DOHH2 (cell line): ENCODE measurements at regions not wholly inside any gene's neighbourhood (a gene's known extent, or its start where the extent isn't known, plus 50 kb on each side); places are given as distances from the start of the nearest gene placed in this dataset.

Experiments used
- H3F3A ChIP-seq: fragments of 200-600 bp; sonication (generic), shearing (Covaris generic); 2 replicates; pipeline ENCODE4 v1.6.0; 2016; ENCODE audit warnings: antibody characterized with exemption, mild to moderate bottlenecking; ENCODE audit not compliant: control insufficient read depth, insufficient read depth
- H3K27ac ChIP-seq: fragments of 200-600 bp; sonication (generic); 2 replicates; pipeline ENCODE4 v1.5.1; 2014; ENCODE audit warnings: low read depth, mild to moderate bottlenecking, low read length, moderate library complexity
- H3K27me3 ChIP-seq: fragments of 200-600 bp; sonication (generic); 2 replicates; pipeline ENCODE4 v1.6.1; 2014; ENCODE audit warnings: mild to moderate bottlenecking, low read length, mixed read lengths; ENCODE audit not compliant: control insufficient read depth
- H3K36me3 ChIP-seq: fragments of 200-600 bp; sonication (generic); 2 replicates; pipeline ENCODE4 v1.6.1; 2014; ENCODE audit warnings: mild to moderate bottlenecking, low read length, moderate library complexity, mixed read lengths; ENCODE audit not compliant: control insufficient read depth
- H3K4me1 ChIP-seq: fragments of 200-600 bp; sonication (generic); 2 replicates; pipeline ENCODE4 v1.6.1; 2014; ENCODE audit warnings: mild to moderate bottlenecking, low read length, mixed read lengths; ENCODE audit not compliant: control insufficient read depth
- H3K4me2 ChIP-seq: fragments of 200-600 bp; sonication (generic); 2 replicates; pipeline ENCODE4 v1.6.0; 2014; ENCODE audit warnings: mild to moderate bottlenecking, low read length, moderate library complexity
- H3K4me3 ChIP-seq: fragments of 200-600 bp; sonication (generic); 2 replicates; pipeline ENCODE4 v1.5.1; 2014; ENCODE audit warnings: mild to moderate bottlenecking, low read length, mixed read lengths
- H3K79me2 ChIP-seq: fragments of 200-600 bp; sonication (generic); 2 replicates; pipeline ENCODE4 v1.6.1; 2014; ENCODE audit warnings: mild to moderate bottlenecking, low read length, mixed read lengths; ENCODE audit not compliant: control insufficient read depth
- H3K9me2 ChIP-seq: fragments of 200-600 bp; sonication (generic); replicated peaks from 2 replicates; pipeline ENCODE4 v1.6.1; 2014; ENCODE audit warnings: mild to moderate bottlenecking, low read length, mixed read lengths; ENCODE audit not compliant: control insufficient read depth
- H3K9me3 ChIP-seq: fragments of 200-600 bp; sonication (generic); 2 replicates; pipeline ENCODE4 v1.6.1; 2014; ENCODE audit warnings: antibody characterized with exemption, low read length, mixed read lengths; ENCODE audit not compliant: control insufficient read depth, insufficient read depth
- H4K20me1 ChIP-seq: fragments of 200-600 bp; sonication (generic); 2 replicates; pipeline ENCODE4 v1.6.0; 2014; ENCODE audit warnings: low read depth, mild to moderate bottlenecking, antibody characterized with exemption, low read length, moderate library complexity; ENCODE audit not compliant: control insufficient read depth, insufficient read depth
- EZH2phosphoT487 ChIP-seq: fragments of 200-600 bp; sonication (generic); IDR thresholded peaks from 2 replicates; pipeline ENCODE4 v1.6.1; 2017; ENCODE audit warnings: borderline replicate concordance, mild to moderate bottlenecking, antibody characterized with exemption, low read length, moderate library complexity, mixed read lengths
- TF ChIP-seq, protein P1 (sequence below): fragments of 200-600 bp; sonication (generic); IDR thresholded peaks from one replicate; pipeline ENCODE4 v1.5.1; 2014; ENCODE audit warnings: antibody characterized with exemption, mild to moderate bottlenecking, low read depth, low read length; ENCODE audit not compliant: poor library complexity, severe bottlenecking

GRCh38 chr19:28326746-28327145 lies 886.2 kb downstream of the UQCRFS1 start:
- Histone ChIP-seq H3K27ac (no peak overlapping the region), H3K27me3 (no peaks in the 10 kb centered on the region), H3K4me2 (no peak overlapping the region), H3K4me1 (no peaks in the 10 kb centered on the region), H3K4me3 (no peak overlapping the region), H3K79me2 (no peaks in the 10 kb centered on the region), H4K20me1 (no peaks in the 10 kb centered on the region), H3K9me3 (no peaks in the 10 kb centered on the region), H3K36me3 (no peaks in the 10 kb centered on the region), H3F3A (no peaks in the 10 kb centered on the region), H3K9me2 (no peaks in the 10 kb centered on the region)
- TF ChIP-seq, protein P1, sequence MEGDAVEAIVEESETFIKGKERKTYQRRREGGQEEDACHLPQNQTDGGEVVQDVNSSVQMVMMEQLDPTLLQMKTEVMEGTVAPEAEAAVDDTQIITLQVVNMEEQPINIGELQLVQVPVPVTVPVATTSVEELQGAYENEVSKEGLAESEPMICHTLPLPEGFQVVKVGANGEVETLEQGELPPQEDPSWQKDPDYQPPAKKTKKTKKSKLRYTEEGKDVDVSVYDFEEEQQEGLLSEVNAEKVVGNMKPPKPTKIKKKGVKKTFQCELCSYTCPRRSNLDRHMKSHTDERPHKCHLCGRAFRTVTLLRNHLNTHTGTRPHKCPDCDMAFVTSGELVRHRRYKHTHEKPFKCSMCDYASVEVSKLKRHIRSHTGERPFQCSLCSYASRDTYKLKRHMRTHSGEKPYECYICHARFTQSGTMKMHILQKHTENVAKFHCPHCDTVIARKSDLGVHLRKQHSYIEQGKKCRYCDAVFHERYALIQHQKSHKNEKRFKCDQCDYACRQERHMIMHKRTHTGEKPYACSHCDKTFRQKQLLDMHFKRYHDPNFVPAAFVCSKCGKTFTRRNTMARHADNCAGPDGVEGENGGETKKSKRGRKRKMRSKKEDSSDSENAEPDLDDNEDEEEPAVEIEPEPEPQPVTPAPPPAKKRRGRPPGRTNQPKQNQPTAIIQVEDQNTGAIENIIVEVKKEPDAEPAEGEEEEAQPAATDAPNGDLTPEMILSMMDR = no peak
- TF ChIP-seq EZH2phosphoT487 = no peak

- Histone ChIP-seq H3K4me2 (no peak overlapping the region), H3K27me3 (no peaks in the 10 kb centered on the region), H3K79me2 (no peaks in the 10 kb centered on the region), H3K27ac (no peak overlapping the region), H3K9me2 (no peaks in the 10 kb centered on the region), H3K9me3 (no peaks in the 10 kb centered on the region), H3K4me3 (no peak overlapping the region), H3K4me1 (no peaks in the 10 kb centered on the region), H4K20me1 (no peaks in the 10 kb centered on the region), H3F3A (no peaks in the 10 kb centered on the region), H3K36me3 (no peaks in the 10 kb centered on the region)
- no peak for TF ChIP-seq EZH2phosphoT487
- TF ChIP-seq, protein P1 = no peak
These were observed 888.5 kb downstream of the UQCRFS1 start for GRCh38 chr19:28324275-28325060.

DNA sequence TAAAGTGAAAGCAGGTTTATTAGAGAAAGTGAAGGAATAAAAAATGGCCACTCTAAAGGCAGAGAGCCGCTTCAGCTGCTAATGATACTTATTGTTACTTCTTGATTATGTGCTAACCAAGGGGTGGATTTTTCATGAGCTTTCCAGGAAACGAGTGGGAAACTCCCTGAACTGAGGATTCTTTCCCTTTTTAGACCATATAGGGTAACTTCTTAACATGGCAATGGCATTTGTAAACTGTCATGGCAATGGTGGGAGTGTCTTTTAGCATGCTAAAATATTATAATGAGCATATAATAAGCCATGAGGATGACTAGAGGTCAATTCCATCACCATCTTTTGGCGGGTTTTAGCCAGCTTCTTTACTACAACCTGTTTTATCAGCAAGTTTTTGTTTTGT lies 890.0 kb downstream of the UQCRFS1 start:
- H3K9me2 ChIP-seq = no peaks in the 10 kb centered on the region
- no peak overlapping the region for H3K4me2 ChIP-seq
- H3K4me3 ChIP-seq = no peak overlapping the region
- TF ChIP-seq, protein P1 = no peak
- no peak for TF ChIP-seq EZH2phosphoT487
- H3K27me3 ChIP-seq = no peaks in the 10 kb centered on the region
- no peaks in the 10 kb centered on the region for H3K79me2 ChIP-seq
- H3K36me3 ChIP-seq = no peaks in the 10 kb centered on the region
- no peak overlapping the region for H3K27ac ChIP-seq
- H3K4me1 ChIP-seq = no peaks in the 10 kb centered on the region
- H3K9me3 ChIP-seq = no peaks in the 10 kb centered on the region
- no peaks in the 10 kb centered on the region for H4K20me1 ChIP-seq
- H3F3A ChIP-seq = no peaks in the 10 kb centered on the region
